Keratinocyte (primary cell): ENCODE measurements at regions not wholly inside any gene's neighbourhood (a gene's known extent, or its start where the extent isn't known, plus 50 kb on each side); places are given as distances from the start of the nearest gene placed in this dataset.

ENCODE experiments used
- DNase-seq: peaks from one replicate; pipeline ENCODE4 v3.0.0-alpha.2; 2011; ENCODE audit warnings: low read depth, missing footprints, low spot score
- FAIRE-seq: peaks from 2 replicates; lab custom pipeline; 2011; peaks lifted over from hg19 to GRCh38; lab: Jason Lieb, UNC
- H2AFZ ChIP-seq: 2 replicates; pipeline ENCODE4 v1.6.0; 2012; ENCODE audit warnings: low read length, control low read depth, inconsistent platforms; ENCODE audit not compliant: control insufficient read depth
- H3K27ac ChIP-seq: 2 replicates; pipeline ENCODE4 v1.5.1; 2011; ENCODE audit warnings: low read length; ENCODE audit not compliant: control insufficient read depth, insufficient read depth
- H3K27me3 ChIP-seq: 3 replicates; pipeline ENCODE4 v1.6.0; 2011; ENCODE audit warnings: low read length; ENCODE audit not compliant: control insufficient read depth, insufficient read depth; ENCODE audit errors: extremely low read depth
- H3K36me3 ChIP-seq, 2 experiments: 2 replicates in 1 of 2; 3 replicates in 1 of 2; pipeline ENCODE4 v1.5.1; 2011; ENCODE audit warnings: low read length in 2 of 2, mild to moderate bottlenecking in 1 of 2; ENCODE audit not compliant: control insufficient read depth in 2 of 2, insufficient read depth in 2 of 2; ENCODE audit errors: extremely low read depth in 1 of 2
- H3K4me1 ChIP-seq: 3 replicates; pipeline ENCODE4 v1.5.1; 2011; ENCODE audit warnings: low read length; ENCODE audit not compliant: control insufficient read depth, insufficient read depth; ENCODE audit errors: extremely low read depth
- H3K4me2 ChIP-seq: 3 replicates; pipeline ENCODE4 v1.6.0; 2011; ENCODE audit warnings: low read depth, low read length; ENCODE audit not compliant: control insufficient read depth, insufficient read depth; ENCODE audit errors: extremely low read depth
- H3K4me3 ChIP-seq, 3 experiments: fragments of 200-600 bp in 1 of 3; sonication (generic) in 1 of 3; 2 replicates in 2 of 3; 3 replicates in 1 of 3; pipeline ENCODE4 v1.5.1; 2011 to 2016; ENCODE audit warnings: low read length in 3 of 3, mild to moderate bottlenecking in 3 of 3, control low read depth in 2 of 3, inconsistent platforms in 1 of 3, low read depth in 1 of 3, mixed read lengths in 1 of 3, mixed run types in 1 of 3, moderate library complexity in 1 of 3; ENCODE audit not compliant: control insufficient read depth in 2 of 3, insufficient read depth in 2 of 3; ENCODE audit errors: extremely low read depth in 1 of 3
- H3K79me2 ChIP-seq: 2 replicates; pipeline ENCODE4 v1.6.0; 2012; ENCODE audit warnings: low read length; ENCODE audit not compliant: control insufficient read depth, insufficient read depth
- H3K9ac ChIP-seq: 3 replicates; pipeline ENCODE4 v1.6.0; 2011; ENCODE audit warnings: low read length; ENCODE audit not compliant: control insufficient read depth, insufficient read depth; ENCODE audit errors: extremely low read depth
- H3K9me1 ChIP-seq: 3 replicates; pipeline ENCODE4 v1.6.0; 2011; ENCODE audit warnings: low read length; ENCODE audit not compliant: control insufficient read depth, insufficient read depth; ENCODE audit errors: extremely low read depth
- H3K9me3 ChIP-seq: 2 replicates; pipeline ENCODE4 v1.5.1; 2012; ENCODE audit warnings: low read depth, low read length; ENCODE audit not compliant: control insufficient read depth
- H4K20me1 ChIP-seq: 3 replicates; pipeline ENCODE4 v1.6.0; 2011; ENCODE audit warnings: low read length; ENCODE audit not compliant: control insufficient read depth, insufficient read depth; ENCODE audit errors: extremely low read depth
- CTCF ChIP-seq, 3 experiments: IDR thresholded peaks in 1 of 3; conservative IDR thresholded peaks in 1 of 3; optimal IDR thresholded peaks in 1 of 3; 2 replicates in 2 of 3; 3 replicates in 1 of 3; pipeline versions ENCODE3 to v1.5.1; 2011; ENCODE audit warnings: low read length in 3 of 3, mild to moderate bottlenecking in 3 of 3, moderate library complexity in 2 of 3, control low read depth in 1 of 3, inconsistent platforms in 1 of 3; ENCODE audit not compliant: insufficient read depth in 2 of 3; ENCODE audit errors: extremely low read depth in 1 of 3
- EZH2 ChIP-seq: IDR thresholded peaks from one replicate; pipeline ENCODE4 v1.6.1; 2012; ENCODE audit warnings: inconsistent platforms, mild to moderate bottlenecking, low read length, moderate library complexity
- dilution Hi-C: fragments of 300-500 bp; cut with MboI; formaldehyde crosslinking; loops from one replicate; pipeline ENCODE4 v1.7.0; 2020; ENCODE audit warnings: low sequenced_read_pairs; ENCODE audit not compliant: extremely low pct_ligation_motif_present

GRCh38 chr3:88987776-88988175, 119.6 kb upstream of the EPHA3 start:
- Histone ChIP-seq H3K36me3 (no peaks in the 10 kb centered on the region), H3K27ac (no peak overlapping the region), H2AFZ (no peak overlapping the region), H3K4me3 (no peak overlapping the region), H3K4me2 (no peak overlapping the region), H3K27me3 (no peaks in the 10 kb centered on the region), H3K9me1 (no peaks in the 10 kb centered on the region), H3K9me3 (no peaks in the 10 kb centered on the region), H3K9ac (no peak overlapping the region), H3K79me2 (no peaks in the 10 kb centered on the region), H3K4me1 (peaks cover 48% of the 10 kb centered on the region), H4K20me1 (no peaks in the 10 kb centered on the region)
- DNase-seq (no peak), FAIRE-seq (no peak)
- dilution Hi-C loops, result no loop called here
- TF ChIP-seq EZH2 (no peak), CTCF (optimal IDR thresholded peaks at IDR 0.05 in 1 of 3, IDR thresholded peaks at IDR 0.05 in 1 of 3, conservative IDR thresholded peaks at IDR 0.05 in 1 of 3; ENCODE audit: extremely low read depth in 1 of 3, insufficient read depth in 2 of 3, low read length in 3 of 3) (no peak)

- no peaks in the 10 kb centered on the region for H3K9me3 ChIP-seq
- no peak overlapping the region for H3K4me3 ChIP-seq
- no peaks in the 10 kb centered on the region for H3K9me1 ChIP-seq
- FAIRE-seq, result peak; percentile 91
- H3K9ac ChIP-seq, result no peak overlapping the region
- no peaks in the 10 kb centered on the region for H3K36me3 ChIP-seq
- H3K27ac ChIP-seq, result no peak overlapping the region
- DNase-seq, result peak; percentile 21
- H3K4me2 ChIP-seq, result no peak overlapping the region
- H3K27me3 ChIP-seq, result no peaks in the 10 kb centered on the region
- TF ChIP-seq EZH2, result no peak
- no peak for TF ChIP-seq CTCF (optimal IDR thresholded peaks at IDR 0.05 in 1 of 3, IDR thresholded peaks at IDR 0.05 in 1 of 3, conservative IDR thresholded peaks at IDR 0.05 in 1 of 3; ENCODE audit: extremely low read depth in 1 of 3, insufficient read depth in 2 of 3, low read length in 3 of 3)
- no peaks in the 10 kb centered on the region for H3K79me2 ChIP-seq
- H4K20me1 ChIP-seq, result no peaks in the 10 kb centered on the region
- peaks cover 48% of the 10 kb centered on the region for H3K4me1 ChIP-seq
- H2AFZ ChIP-seq, result no peak overlapping the region
- dilution Hi-C loops, result no loop called here
Measured at GRCh38 chr3:88988906-88989305, 118.5 kb upstream of the EPHA3 start.
